ENCODE measurements at regions not wholly inside any gene's neighbourhood (a gene's known extent, or its start where the extent isn't known, plus 50 kb on each side); places are given as distances from the start of the nearest gene placed in this dataset.

- H3K27ac ChIP-seq = no peak overlapping the region
- no peak for DNase-seq
- H3K9me2 ChIP-seq (ENCODE audit: insufficient read depth) = no peaks in the 10 kb centered on the region
- peaks cover 9% of the 10 kb centered on the region; the same call in 1 of the 2 replicates for H3K4me1 ChIP-seq (ENCODE audit: insufficient read depth)
- in situ Hi-C loops (cut with MboI) = no loop called here
- H4K20me1 ChIP-seq (ENCODE audit: insufficient read depth) = no peaks in the 10 kb centered on the region
- H3K9ac ChIP-seq = no peak overlapping the region
- H3K4me3 ChIP-seq = no peak overlapping the region
- no peaks in the 10 kb centered on the region for H3F3A ChIP-seq (ENCODE audit: insufficient read depth)
- no peaks in the 10 kb centered on the region for H3K36me3 ChIP-seq (ENCODE audit: low read depth)
- no peaks in the 10 kb centered on the region for H3K9me3 ChIP-seq (ENCODE audit: low read depth)
- H3K4me2 ChIP-seq (ENCODE audit: unreplicated experiment) = no peak overlapping the region
- no peaks in the 10 kb centered on the region for H3K27me3 ChIP-seq (replicated peaks; ENCODE audit: insufficient read depth)
- H3K79me2 ChIP-seq (ENCODE audit: insufficient read depth) = no peaks in the 10 kb centered on the region
- H2AFZ ChIP-seq = no peak overlapping the region
- TF ChIP-seq EZH2 (IDR thresholded peaks at IDR 0.05; ENCODE audit: insufficient read depth, poor library complexity, severe bottlenecking) (no peak), EZH2phosphoT487 (IDR thresholded peaks at IDR 0.05; ENCODE audit: insufficient read depth, low read depth) (no peak)
Measured at GRCh38 chrX:139091066-139091465, 379.5 kb upstream of the FGF13 start.

GRCh38 chrX:139086246-139086645 is 374.7 kb upstream of the FGF13 start:
- no peak overlapping the region for H2AFZ ChIP-seq
- in situ Hi-C loops (cut with MboI) = no loop called here
- H3K9ac ChIP-seq = no peak overlapping the region
- H3K4me3 ChIP-seq = no peak overlapping the region
- WGBS, 2 experiments (ENCODE audit: low coverage in 1 of 2, low lambda C conversion rate in 2 of 2, missing lambda C conversion rate in 2 of 2) = 51 to 63% methylated on average over 2 of the region's 2 CpGs
- H3K27me3 ChIP-seq (replicated peaks; ENCODE audit: insufficient read depth) = no peaks in the 10 kb centered on the region
- H3K9me2 ChIP-seq (ENCODE audit: insufficient read depth) = no peaks in the 10 kb centered on the region
- H4K20me1 ChIP-seq (ENCODE audit: insufficient read depth) = no peaks in the 10 kb centered on the region
- H3K79me2 ChIP-seq (ENCODE audit: insufficient read depth) = no peaks in the 10 kb centered on the region
- H3K27ac ChIP-seq = no peak overlapping the region
- H3K36me3 ChIP-seq (ENCODE audit: low read depth) = no peaks in the 10 kb centered on the region
- no peaks in the 10 kb centered on the region for H3K4me1 ChIP-seq (ENCODE audit: insufficient read depth)
- TF ChIP-seq EZH2 (IDR thresholded peaks at IDR 0.05; ENCODE audit: insufficient read depth, poor library complexity, severe bottlenecking) (no peak), EZH2phosphoT487 (IDR thresholded peaks at IDR 0.05; ENCODE audit: insufficient read depth, low read depth) (no peak)
- H3F3A ChIP-seq (ENCODE audit: insufficient read depth) = no peaks in the 10 kb centered on the region
- H3K9me3 ChIP-seq (ENCODE audit: low read depth) = no peaks in the 10 kb centered on the region
- peak; percentile 39 for DNase-seq
- no peak overlapping the region for H3K4me2 ChIP-seq (ENCODE audit: unreplicated experiment)

GRCh38 chrX:139085404-139085803 is 373.9 kb upstream of the FGF13 start:
- Histone ChIP-seq H3K9ac (no peak overlapping the region), H3F3A (ENCODE audit: insufficient read depth) (no peaks in the 10 kb centered on the region), H3K9me3 (ENCODE audit: low read depth) (no peaks in the 10 kb centered on the region), H3K36me3 (ENCODE audit: low read depth) (no peaks in the 10 kb centered on the region), H3K9me2 (ENCODE audit: insufficient read depth) (no peaks in the 10 kb centered on the region), H3K4me1 (ENCODE audit: insufficient read depth) (no peaks in the 10 kb centered on the region), H4K20me1 (ENCODE audit: insufficient read depth) (no peaks in the 10 kb centered on the region), H3K27ac (no peak overlapping the region), H2AFZ (no peak overlapping the region), H3K27me3 (replicated peaks; ENCODE audit: insufficient read depth) (no peaks in the 10 kb centered on the region), H3K4me2 (ENCODE audit: unreplicated experiment) (no peak overlapping the region), H3K79me2 (ENCODE audit: insufficient read depth) (no peaks in the 10 kb centered on the region), H3K4me3 (no peak overlapping the region)
- in situ Hi-C loops (cut with MboI) = no loop called here
- TF ChIP-seq EZH2 (IDR thresholded peaks at IDR 0.05; ENCODE audit: insufficient read depth, poor library complexity, severe bottlenecking) = no peak
- DNase-seq = no peak

- TF ChIP-seq EZH2 (IDR thresholded peaks at IDR 0.05; ENCODE audit: insufficient read depth, poor library complexity, severe bottlenecking) (no peak), EZH2phosphoT487 (IDR thresholded peaks at IDR 0.05; ENCODE audit: insufficient read depth, low read depth) (no peak)
- 83 to 87% methylated on average over 3 of the region's 3 CpGs for WGBS, 2 experiments (ENCODE audit: low coverage in 1 of 2, low lambda C conversion rate in 2 of 2, missing lambda C conversion rate in 2 of 2)
- Histone ChIP-seq H2AFZ (no peak overlapping the region), H4K20me1 (ENCODE audit: insufficient read depth) (no peaks in the 10 kb centered on the region), H3K36me3 (ENCODE audit: low read depth) (no peaks in the 10 kb centered on the region), H3K4me2 (ENCODE audit: unreplicated experiment) (no peak overlapping the region), H3K79me2 (ENCODE audit: insufficient read depth) (no peaks in the 10 kb centered on the region), H3K9ac (no peak overlapping the region), H3K27me3 (replicated peaks; ENCODE audit: insufficient read depth) (no peaks in the 10 kb centered on the region), H3F3A (ENCODE audit: insufficient read depth) (peaks cover 8% of the 10 kb centered on the region; the same call in 1 of the 2 replicates), H3K4me3 (no peak overlapping the region), H3K4me1 (ENCODE audit: insufficient read depth) (peaks cover 8% of the 10 kb centered on the region), H3K9me3 (ENCODE audit: low read depth) (no peaks in the 10 kb centered on the region), H3K27ac (no peak overlapping the region), H3K9me2 (ENCODE audit: insufficient read depth) (no peaks in the 10 kb centered on the region)
- in situ Hi-C loops (cut with MboI) = no loop called here
- no peak for DNase-seq
Measured at GRCh38 chrX:139083191-139083590, 371.7 kb upstream of the FGF13 start.

GRCh38 chrX:139081965-139082364 is 370.4 kb upstream of the FGF13 start:
- Histone ChIP-seq H3K9me3 (ENCODE audit: low read depth) (no peaks in the 10 kb centered on the region), H3K4me1 (ENCODE audit: insufficient read depth) (peaks cover 15% of the 10 kb centered on the region), H3K36me3 (ENCODE audit: low read depth) (no peaks in the 10 kb centered on the region), H2AFZ (no peak overlapping the region), H4K20me1 (ENCODE audit: insufficient read depth) (no peaks in the 10 kb centered on the region), H3F3A (ENCODE audit: insufficient read depth) (peaks cover 14% of the 10 kb centered on the region), H3K27me3 (replicated peaks; ENCODE audit: insufficient read depth) (no peaks in the 10 kb centered on the region), H3K79me2 (ENCODE audit: insufficient read depth) (no peaks in the 10 kb centered on the region), H3K4me2 (ENCODE audit: unreplicated experiment) (no peak overlapping the region), H3K9me2 (ENCODE audit: insufficient read depth) (no peaks in the 10 kb centered on the region), H3K4me3 (no peak overlapping the region), H3K27ac (no peak overlapping the region), H3K9ac (no peak overlapping the region)
- in situ Hi-C loops (cut with MboI) = no loop called here
- DNase-seq = no peak
- no peak for TF ChIP-seq EZH2phosphoT487 (IDR thresholded peaks at IDR 0.05; ENCODE audit: insufficient read depth, low read depth)
- no peak for TF ChIP-seq EZH2 (IDR thresholded peaks at IDR 0.05; ENCODE audit: insufficient read depth, poor library complexity, severe bottlenecking)
- 96 to 100% methylated on average over 1 to 2 of the region's 3 CpGs for WGBS, 2 experiments (ENCODE audit: low coverage in 1 of 2, low lambda C conversion rate in 2 of 2, missing lambda C conversion rate in 2 of 2)
